Activated CD4-positive, alpha-beta memory T cell treated with anti-CD3 and anti-CD28 coated beads, Interleukin-2, amount 10 ng/mL, durations not matched to agents 7 days and 5 days (primary cell): ENCODE measurements at regions not wholly inside any gene's neighbourhood (a gene's known extent, or its start where the extent isn't known, plus 50 kb on each side); places are given as distances from the start of the nearest gene placed in this dataset.

Source experiments
- CTCF ChIA-PET: fragments of 350-600 bp; sonication (Branson Sonifier 250); formaldehyde crosslinking; loops from one replicate; lab custom pipeline; 2021; ENCODE audit warnings: antibody characterized with exemption, inconsistent platforms; lab: Charles Lee
- POLR2A ChIA-PET: fragments of 350-600 bp; sonication (Branson Sonifier 250); formaldehyde crosslinking; loops from one replicate; lab custom pipeline; 2021; ENCODE audit warnings: antibody characterized with exemption; lab: Charles Lee
- DNase-seq: peaks from one replicate; pipeline ENCODE4 v3.0.0-alpha.2; 2020
- H3K27ac Mint-ChIP-seq: one replicate; pipeline ENCODE4 v1.8.0; 2021; ENCODE audit warnings: mild to moderate bottlenecking, mixed read lengths
- H3K27me3 Mint-ChIP-seq: one replicate; pipeline ENCODE4 v1.8.0; 2021; ENCODE audit warnings: mixed read lengths
- H3K36me3 Mint-ChIP-seq: one replicate; pipeline ENCODE4 v1.8.0; 2021; ENCODE audit warnings: low read depth, mixed read lengths
- H3K4me1 Mint-ChIP-seq: one replicate; pipeline ENCODE4 v1.8.0; 2021; ENCODE audit warnings: mixed read lengths
- H3K4me3 Mint-ChIP-seq: one replicate; pipeline ENCODE4 v1.8.0; 2021; ENCODE audit warnings: mild to moderate bottlenecking, mixed read lengths
- H3K9me3 Mint-ChIP-seq: one replicate; pipeline ENCODE4 v1.8.0; 2021; ENCODE audit warnings: mixed read lengths

DNA sequence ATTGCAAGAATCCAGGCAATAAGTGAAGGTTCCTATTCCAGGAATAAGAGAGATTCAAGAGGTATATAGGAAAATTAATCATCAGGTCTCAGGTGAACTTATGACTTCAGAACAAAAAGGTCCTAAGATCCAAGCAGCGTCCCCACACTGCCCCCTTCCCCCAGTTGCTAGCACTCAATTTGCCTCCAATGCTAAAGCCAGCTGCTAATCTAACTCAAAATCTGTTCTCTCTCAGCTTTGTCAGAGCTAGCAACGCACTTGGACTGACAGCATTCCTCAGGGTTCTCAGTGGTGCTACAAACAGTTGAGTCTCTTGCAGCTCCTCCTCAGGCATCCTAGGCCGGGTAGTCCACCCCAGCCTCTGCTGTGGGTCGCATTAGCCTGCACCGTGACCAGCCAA is 148.3 kb downstream of the RFX6 start:
- CTCF ChIA-PET: no interaction called here
- POLR2A ChIA-PET: no interaction called here
- no peaks in the 10 kb centered on the region for H3K36me3 Mint-ChIP-seq

DNA sequence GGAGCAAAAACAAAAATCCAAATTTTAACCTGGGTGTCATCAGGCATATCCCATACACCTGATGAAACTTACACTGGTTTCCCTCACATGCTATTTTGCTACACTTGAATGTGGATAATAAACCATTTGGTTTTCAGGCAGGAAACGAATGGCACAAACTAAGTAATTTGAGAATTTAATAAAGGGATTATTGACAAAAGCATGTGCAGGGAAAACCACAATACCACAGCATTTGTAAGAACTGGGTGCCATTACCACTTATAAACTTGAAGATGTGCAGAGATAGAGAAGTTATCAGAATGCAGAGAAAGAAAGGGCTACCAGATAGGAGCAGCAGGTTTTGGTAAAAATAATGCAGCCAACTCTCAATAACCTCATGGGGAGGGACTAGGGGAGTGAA is 151.2 kb downstream of the RFX6 start:
- ChIA-PET POLR2A (no interaction called here), CTCF (no interaction called here)
- no peak overlapping the region for H3K4me3 Mint-ChIP-seq
- H3K27ac Mint-ChIP-seq: no peak overlapping the region
- H3K36me3 Mint-ChIP-seq: no peaks in the 10 kb centered on the region
- no peak for DNase-seq
- H3K4me1 Mint-ChIP-seq: no peaks in the 10 kb centered on the region
- H3K27me3 Mint-ChIP-seq: no peaks in the 10 kb centered on the region
- no peaks in the 10 kb centered on the region for H3K9me3 Mint-ChIP-seq

More for the DNA sequence above, 148.3 kb downstream of the RFX6 start:
- H3K9me3 Mint-ChIP-seq: no peaks in the 10 kb centered on the region
- no peak overlapping the region for H3K4me3 Mint-ChIP-seq
- H3K27ac Mint-ChIP-seq: no peak overlapping the region
- H3K27me3 Mint-ChIP-seq: no peaks in the 10 kb centered on the region
- no peak for DNase-seq
- no peaks in the 10 kb centered on the region for H3K4me1 Mint-ChIP-seq

DNA sequence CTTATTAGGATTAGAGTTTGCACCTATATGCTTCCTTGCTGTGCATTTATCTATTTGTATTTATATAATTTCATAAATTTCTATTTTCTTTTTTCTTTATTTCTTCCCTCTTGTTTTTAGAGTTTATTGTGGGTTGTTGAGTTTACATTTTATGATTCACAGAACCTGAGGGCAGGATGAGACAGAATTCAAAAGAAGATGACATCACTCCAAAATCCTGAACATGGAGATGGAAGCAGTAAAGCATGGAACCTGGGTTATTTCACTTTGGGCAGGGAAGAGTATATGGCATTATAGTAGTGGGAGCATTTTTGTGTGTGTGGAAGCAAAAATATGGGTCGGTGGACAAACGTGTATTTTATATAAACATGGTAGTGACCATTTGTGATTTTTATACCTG is 157.5 kb downstream of the RFX6 start:
- DNase-seq: no peak
- Mint-ChIP-seq H3K27ac (no peak overlapping the region), H3K27me3 (no peaks in the 10 kb centered on the region), H3K4me1 (no peaks in the 10 kb centered on the region), H3K36me3 (no peaks in the 10 kb centered on the region), H3K9me3 (no peaks in the 10 kb centered on the region), H3K4me3 (no peak overlapping the region)
- ChIA-PET CTCF (no interaction called here), POLR2A (no interaction called here)

DNA sequence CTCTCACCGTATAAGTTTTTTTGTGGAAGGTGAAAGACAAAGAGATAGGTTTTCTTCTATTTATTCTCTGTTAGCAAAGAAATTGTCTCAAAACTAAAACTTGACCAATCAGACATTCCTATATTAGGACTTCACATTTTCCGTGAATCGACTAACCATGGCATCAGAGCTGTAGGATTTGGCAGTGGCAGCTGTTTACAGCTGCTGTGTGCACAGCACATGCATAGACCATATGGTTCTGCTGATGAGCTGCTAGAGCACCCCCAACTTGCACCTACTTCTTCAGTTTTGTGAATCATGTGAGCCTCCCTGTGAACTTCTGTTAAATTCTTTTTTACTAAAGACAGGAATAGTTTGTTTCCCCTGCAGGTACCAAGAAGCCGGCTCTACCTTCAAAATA is 157.9 kb downstream of the RFX6 start:
- ChIA-PET CTCF (no interaction called here), POLR2A (no interaction called here)
- no peak for DNase-seq
- H3K36me3 Mint-ChIP-seq: no peaks in the 10 kb centered on the region
- H3K27ac Mint-ChIP-seq: no peak overlapping the region
- no peaks in the 10 kb centered on the region for H3K27me3 Mint-ChIP-seq
- no peak overlapping the region for H3K4me3 Mint-ChIP-seq
- H3K9me3 Mint-ChIP-seq: no peaks in the 10 kb centered on the region
- H3K4me1 Mint-ChIP-seq: no peaks in the 10 kb centered on the region

DNA sequence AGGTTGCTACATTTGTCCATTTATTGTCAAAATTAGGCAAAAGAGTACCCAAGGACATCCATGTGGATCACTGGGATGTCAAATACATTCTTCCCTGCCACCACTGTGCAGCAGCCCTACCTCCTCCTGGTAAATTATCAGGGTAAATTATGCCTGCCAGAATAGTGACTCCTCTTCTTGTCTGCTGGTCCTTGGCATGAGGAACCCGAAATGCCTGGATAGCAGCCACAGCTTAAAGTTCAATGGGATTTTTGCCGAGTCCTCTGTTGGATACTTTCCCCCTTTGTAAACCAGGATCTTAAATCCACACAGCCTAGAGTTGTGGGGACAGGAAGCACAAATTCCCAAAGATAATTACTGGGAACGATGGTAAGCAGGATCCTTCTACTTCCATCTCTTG is 173.3 kb downstream of the RFX6 start:
- ChIA-PET CTCF (no interaction called here), POLR2A (no interaction called here)
- Mint-ChIP-seq H3K4me1 (no peaks in the 10 kb centered on the region), H3K9me3 (peaks cover under 1% of the 10 kb centered on the region), H3K27me3 (no peaks in the 10 kb centered on the region), H3K36me3 (no peaks in the 10 kb centered on the region), H3K4me3 (no peak overlapping the region), H3K27ac (no peak overlapping the region)
- DNase-seq: no peak

DNA sequence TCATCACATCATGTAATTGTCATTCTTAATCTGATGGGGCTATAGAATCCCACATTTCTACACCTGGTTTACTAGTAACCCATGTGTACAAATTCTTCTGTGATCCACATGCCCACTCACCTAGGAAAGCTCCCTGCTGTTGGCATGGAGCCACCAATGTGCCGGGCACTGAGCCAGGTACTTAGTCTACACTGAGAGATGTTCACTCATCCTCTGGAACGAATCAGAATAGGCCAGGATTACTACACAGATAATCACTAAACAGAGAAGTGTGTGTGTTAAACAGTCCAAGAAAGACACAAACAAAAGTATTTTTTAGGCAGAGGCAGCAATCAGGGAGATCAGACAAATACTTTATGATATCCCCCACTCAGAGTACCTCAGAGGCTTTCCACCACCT is 193.2 kb upstream of the VGLL2 start:
- no peak overlapping the region for H3K27ac Mint-ChIP-seq
- ChIA-PET CTCF (no interaction called here), POLR2A (no interaction called here)
- no peak overlapping the region for H3K4me3 Mint-ChIP-seq
- DNase-seq: no peak
- H3K27me3 Mint-ChIP-seq: no peaks in the 10 kb centered on the region
- H3K4me1 Mint-ChIP-seq: no peaks in the 10 kb centered on the region
- no peaks in the 10 kb centered on the region for H3K9me3 Mint-ChIP-seq
- H3K36me3 Mint-ChIP-seq: no peaks in the 10 kb centered on the region

DNA sequence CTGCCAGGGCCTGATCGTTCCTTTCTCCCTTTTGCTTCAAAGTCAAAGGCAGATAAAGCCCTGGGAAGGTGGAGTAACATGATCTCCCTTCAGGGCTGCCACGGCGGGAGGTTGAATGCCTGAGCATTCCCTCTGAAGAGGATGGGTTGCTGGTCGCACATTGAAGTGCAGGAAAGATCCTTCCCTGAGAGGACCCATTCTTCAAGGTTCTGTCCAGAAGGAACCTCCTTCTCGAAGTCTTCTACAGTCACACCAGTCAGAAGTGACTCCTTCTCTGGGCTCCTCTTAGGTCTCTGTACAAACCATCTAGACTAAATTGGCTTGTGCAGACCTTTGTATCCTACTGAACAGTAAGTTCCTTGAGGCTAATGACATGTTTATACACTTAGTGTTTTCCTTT is 192.6 kb upstream of the VGLL2 start:
- H3K9me3 Mint-ChIP-seq: no peaks in the 10 kb centered on the region
- no peaks in the 10 kb centered on the region for H3K4me1 Mint-ChIP-seq
- H3K4me3 Mint-ChIP-seq: no peak overlapping the region
- H3K36me3 Mint-ChIP-seq: no peaks in the 10 kb centered on the region
- no peak overlapping the region for H3K27ac Mint-ChIP-seq
- POLR2A ChIA-PET: no interaction called here
- H3K27me3 Mint-ChIP-seq: no peaks in the 10 kb centered on the region
- no peak for DNase-seq
- CTCF ChIA-PET: no interaction called here

DNA sequence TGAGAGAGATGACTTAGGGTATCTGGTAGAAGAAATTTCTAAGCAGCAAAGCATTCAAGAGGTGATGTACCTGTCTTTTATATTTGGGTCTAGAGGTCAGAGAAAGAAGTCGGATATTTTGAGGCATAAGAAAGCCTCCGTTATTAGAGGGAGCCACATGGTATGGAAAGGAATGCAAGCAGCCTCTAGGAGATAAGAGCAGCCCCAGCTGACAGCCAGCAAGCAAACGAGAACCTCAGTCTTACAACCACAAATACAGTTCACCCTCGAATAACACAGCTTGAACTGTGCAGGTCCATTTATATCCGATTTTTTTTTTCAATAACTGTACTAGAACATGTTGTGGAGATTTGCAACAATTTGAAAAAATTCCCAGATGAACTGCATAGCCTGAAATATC is 190.7 kb upstream of the VGLL2 start:
- no peaks in the 10 kb centered on the region for H3K4me1 Mint-ChIP-seq
- POLR2A ChIA-PET: no interaction called here
- no peak overlapping the region for H3K4me3 Mint-ChIP-seq
- CTCF ChIA-PET: no interaction called here
- no peak overlapping the region for H3K27ac Mint-ChIP-seq
- H3K9me3 Mint-ChIP-seq: no peaks in the 10 kb centered on the region
- no peaks in the 10 kb centered on the region for H3K36me3 Mint-ChIP-seq
- DNase-seq: no peak
- H3K27me3 Mint-ChIP-seq: no peaks in the 10 kb centered on the region

DNA sequence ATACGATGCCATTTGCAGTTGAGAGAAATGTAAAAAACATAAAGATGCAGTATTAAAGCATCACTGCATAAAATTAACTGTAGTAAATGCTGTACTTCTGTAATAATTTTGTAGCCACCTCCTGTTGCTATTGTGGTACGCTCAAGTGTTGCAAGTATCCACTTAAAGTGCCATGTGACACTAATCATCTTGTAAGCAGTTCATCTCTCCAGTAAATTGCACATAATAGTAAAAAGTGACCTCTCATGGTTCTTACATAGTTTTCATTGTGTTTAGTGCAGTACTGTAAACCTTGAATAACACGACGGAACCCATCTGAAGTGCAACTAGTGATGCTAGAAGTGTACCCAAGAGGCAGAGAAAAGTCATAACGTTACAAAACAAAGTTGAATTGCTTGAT is 190.1 kb upstream of the VGLL2 start:
- ChIA-PET POLR2A (no interaction called here), CTCF (no interaction called here)
- Mint-ChIP-seq H3K9me3 (no peaks in the 10 kb centered on the region), H3K27ac (no peak overlapping the region), H3K36me3 (no peaks in the 10 kb centered on the region), H3K4me3 (no peak overlapping the region), H3K27me3 (no peaks in the 10 kb centered on the region), H3K4me1 (no peaks in the 10 kb centered on the region)
- no peak for DNase-seq

DNA sequence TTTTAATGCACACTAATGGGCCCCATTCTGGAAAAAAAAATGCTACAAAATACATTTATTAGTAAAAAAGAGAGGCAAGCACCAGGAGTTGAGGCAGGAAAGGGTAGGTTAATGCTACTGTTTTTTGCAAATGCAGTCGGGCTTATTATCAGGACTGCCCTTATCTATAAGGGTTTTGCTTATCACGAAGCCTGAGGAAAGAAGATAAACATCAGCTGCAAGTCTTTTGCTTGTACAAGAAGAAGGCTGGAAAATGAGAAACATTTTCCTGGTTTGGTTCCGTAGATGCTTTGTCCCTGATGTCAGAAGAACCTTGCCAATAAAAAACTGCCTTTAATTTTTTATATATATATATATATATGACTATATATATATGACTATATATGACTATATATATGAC is 189.3 kb upstream of the VGLL2 start:
- DNase-seq: no peak
- Mint-ChIP-seq H3K27ac (no peak overlapping the region), H3K36me3 (no peaks in the 10 kb centered on the region), H3K4me3 (no peak overlapping the region), H3K9me3 (no peaks in the 10 kb centered on the region), H3K4me1 (no peaks in the 10 kb centered on the region), H3K27me3 (no peaks in the 10 kb centered on the region)
- ChIA-PET CTCF (no interaction called here), POLR2A (no interaction called here)

DNA sequence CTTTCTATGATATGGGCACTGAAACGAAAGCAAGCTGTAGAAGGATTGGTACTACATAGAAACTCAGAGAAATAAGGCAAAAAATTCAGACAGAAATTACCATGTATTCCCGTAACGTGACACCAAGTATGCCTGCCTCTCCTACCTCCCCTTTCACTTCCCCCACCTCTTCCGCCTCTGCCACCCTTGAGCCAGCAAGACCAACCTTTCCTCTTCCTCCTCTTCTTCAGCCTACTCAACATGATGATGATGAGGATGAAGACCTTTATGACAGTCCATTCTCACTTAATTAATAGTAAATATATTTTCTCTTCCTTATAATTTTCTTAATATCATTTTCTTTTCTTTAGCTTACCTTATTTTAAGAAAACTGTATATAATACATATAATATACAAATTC is 188.1 kb upstream of the VGLL2 start:
- DNase-seq: no peak
- no peaks in the 10 kb centered on the region for H3K36me3 Mint-ChIP-seq
- no peaks in the 10 kb centered on the region for H3K4me1 Mint-ChIP-seq
- POLR2A ChIA-PET: no interaction called here
- no peak overlapping the region for H3K4me3 Mint-ChIP-seq
- CTCF ChIA-PET: no interaction called here
- H3K27me3 Mint-ChIP-seq: no peaks in the 10 kb centered on the region
- H3K9me3 Mint-ChIP-seq: no peaks in the 10 kb centered on the region
- no peak overlapping the region for H3K27ac Mint-ChIP-seq

DNA sequence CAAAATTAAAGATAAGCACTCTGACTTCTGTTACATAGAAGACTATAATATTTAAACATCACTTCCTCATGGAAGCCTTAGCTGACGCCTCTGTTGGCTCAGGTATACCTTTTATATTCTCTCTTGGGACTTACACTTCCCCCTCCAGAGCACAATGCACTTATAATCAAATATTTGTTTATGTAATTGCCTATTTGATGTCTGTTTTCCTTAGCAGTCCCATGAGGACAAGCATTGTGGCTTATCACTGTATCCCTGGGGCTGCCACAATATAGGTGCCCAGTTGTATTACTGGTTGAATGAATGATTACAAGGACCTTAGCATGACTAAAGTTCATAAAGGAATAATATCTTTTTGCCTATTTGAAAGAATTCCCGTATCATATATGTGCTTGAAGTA is 186.7 kb upstream of the VGLL2 start:
- CTCF ChIA-PET: no interaction called here

DNA sequence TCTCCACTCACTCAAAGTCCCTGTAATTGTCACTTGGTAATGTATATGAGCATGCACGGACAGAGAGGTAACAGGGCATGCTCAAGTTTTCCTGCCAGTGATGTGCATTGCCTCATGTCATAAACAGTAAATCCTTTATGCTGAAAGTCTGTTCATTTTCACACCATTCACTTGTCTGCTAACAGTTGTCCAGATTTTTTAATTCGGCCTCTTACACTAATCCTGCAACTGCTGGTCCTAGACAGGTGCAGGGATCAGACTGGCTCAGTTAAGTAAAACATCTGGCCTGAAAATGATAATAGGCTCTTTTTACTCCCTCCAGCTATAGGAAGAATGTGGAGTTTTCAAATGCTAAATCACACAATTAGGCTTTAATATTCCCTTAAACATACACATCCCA is 185.4 kb upstream of the VGLL2 start:
- DNase-seq: no peak
- POLR2A ChIA-PET: no interaction called here

More for the DNA sequence above, 186.7 kb upstream of the VGLL2 start:
- Mint-ChIP-seq H3K4me1 (no peaks in the 10 kb centered on the region), H3K9me3 (no peaks in the 10 kb centered on the region), H3K27ac (no peak overlapping the region), H3K36me3 (no peaks in the 10 kb centered on the region), H3K27me3 (no peaks in the 10 kb centered on the region), H3K4me3 (no peak overlapping the region)
- POLR2A ChIA-PET: no interaction called here
- no peak for DNase-seq

DNA sequence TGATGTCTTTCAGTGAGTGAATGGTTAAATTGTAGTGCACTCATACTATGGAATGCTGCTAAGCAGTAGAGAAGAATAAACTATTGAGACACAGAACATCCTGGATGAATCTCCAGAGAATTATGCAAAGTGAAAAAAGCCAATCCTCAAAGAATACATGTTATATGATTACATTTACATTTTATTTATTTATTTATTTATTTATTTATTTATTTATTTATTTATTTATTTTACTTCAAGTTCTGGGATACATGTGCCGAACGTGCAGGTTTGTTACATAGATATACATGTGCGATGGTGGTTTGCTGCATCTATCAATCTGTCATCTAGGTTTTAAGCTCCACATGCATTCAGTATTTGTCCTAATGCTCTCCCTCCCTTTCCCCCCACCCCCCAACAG is 175.8 kb upstream of the VGLL2 start:
- Mint-ChIP-seq H3K9me3 (peaks cover 4% of the 10 kb centered on the region), H3K36me3 (no peaks in the 10 kb centered on the region), H3K4me3 (no peak overlapping the region), H3K27me3 (no peaks in the 10 kb centered on the region), H3K27ac (no peak overlapping the region), H3K4me1 (no peaks in the 10 kb centered on the region)
- DNase-seq: no peak
- ChIA-PET CTCF (no interaction called here), POLR2A (no interaction called here)

More for the DNA sequence above, 185.4 kb upstream of the VGLL2 start:
- no peak overlapping the region for H3K27ac Mint-ChIP-seq
- no peak overlapping the region for H3K4me3 Mint-ChIP-seq
- H3K9me3 Mint-ChIP-seq: no peaks in the 10 kb centered on the region
- H3K36me3 Mint-ChIP-seq: no peaks in the 10 kb centered on the region
- CTCF ChIA-PET: no interaction called here
- H3K4me1 Mint-ChIP-seq: no peaks in the 10 kb centered on the region
- H3K27me3 Mint-ChIP-seq: no peaks in the 10 kb centered on the region

DNA sequence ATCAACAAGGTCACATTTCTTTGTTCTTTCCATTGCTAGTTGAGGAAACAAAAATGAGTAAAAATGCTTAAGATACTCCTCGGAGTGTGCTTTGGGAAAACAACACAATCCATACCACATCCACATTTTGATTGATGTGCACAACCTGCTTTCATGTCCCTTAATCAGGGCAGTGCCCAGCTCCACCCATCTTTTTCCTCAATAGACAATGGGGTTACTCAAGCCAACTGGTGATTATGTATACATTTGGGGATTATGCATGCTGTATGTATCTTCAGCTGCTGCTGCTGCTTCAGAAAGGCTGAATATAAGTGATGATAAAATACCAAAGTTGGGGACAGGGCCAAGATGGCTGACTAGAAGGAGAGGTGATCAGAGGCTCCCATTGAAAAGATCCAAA is 155.2 kb upstream of the VGLL2 start:
- H3K27ac Mint-ChIP-seq: no peak overlapping the region
- POLR2A ChIA-PET: no interaction called here
- no peaks in the 10 kb centered on the region for H3K27me3 Mint-ChIP-seq
- H3K9me3 Mint-ChIP-seq: peaks cover 5% of the 10 kb centered on the region
- H3K36me3 Mint-ChIP-seq: no peaks in the 10 kb centered on the region
- CTCF ChIA-PET: no interaction called here
- H3K4me1 Mint-ChIP-seq: no peaks in the 10 kb centered on the region
- H3K4me3 Mint-ChIP-seq: no peak overlapping the region
- DNase-seq: no peak
